GM12801 (cell line): ENCODE measurements at regions not wholly inside any gene's neighbourhood (a gene's known extent, or its start where the extent isn't known, plus 50 kb on each side); places are given as distances from the start of the nearest gene placed in this dataset.

ENCODE experiments used
- TF ChIP-seq, protein P1 (sequence below): IDR thresholded peaks from one replicate; pipeline ENCODE4 v1.5.1; 2011; ENCODE audit warnings: control low read depth; ENCODE audit not compliant: insufficient read length; ENCODE audit errors: extremely low read depth

DNA sequence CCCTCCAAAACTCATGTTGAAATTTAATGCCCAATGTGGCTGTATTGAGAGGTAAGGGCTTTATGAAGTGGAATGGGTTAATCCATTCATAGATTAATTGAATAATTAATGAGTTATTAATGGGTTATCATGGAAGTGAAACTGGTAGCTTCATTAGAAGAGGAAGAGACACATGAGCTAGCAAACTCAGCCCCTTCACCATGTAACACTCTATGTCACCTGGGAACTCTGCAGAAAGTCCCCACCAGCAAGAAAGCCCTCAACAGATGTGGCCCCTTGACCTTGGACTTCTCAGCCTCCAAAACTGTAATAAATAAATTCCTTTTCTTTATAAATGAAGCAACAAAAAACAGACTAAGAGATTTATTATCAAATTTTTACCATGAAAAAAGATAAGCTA is 223.5 kb downstream of the KLF12 start:
- TF ChIP-seq, protein P1, sequence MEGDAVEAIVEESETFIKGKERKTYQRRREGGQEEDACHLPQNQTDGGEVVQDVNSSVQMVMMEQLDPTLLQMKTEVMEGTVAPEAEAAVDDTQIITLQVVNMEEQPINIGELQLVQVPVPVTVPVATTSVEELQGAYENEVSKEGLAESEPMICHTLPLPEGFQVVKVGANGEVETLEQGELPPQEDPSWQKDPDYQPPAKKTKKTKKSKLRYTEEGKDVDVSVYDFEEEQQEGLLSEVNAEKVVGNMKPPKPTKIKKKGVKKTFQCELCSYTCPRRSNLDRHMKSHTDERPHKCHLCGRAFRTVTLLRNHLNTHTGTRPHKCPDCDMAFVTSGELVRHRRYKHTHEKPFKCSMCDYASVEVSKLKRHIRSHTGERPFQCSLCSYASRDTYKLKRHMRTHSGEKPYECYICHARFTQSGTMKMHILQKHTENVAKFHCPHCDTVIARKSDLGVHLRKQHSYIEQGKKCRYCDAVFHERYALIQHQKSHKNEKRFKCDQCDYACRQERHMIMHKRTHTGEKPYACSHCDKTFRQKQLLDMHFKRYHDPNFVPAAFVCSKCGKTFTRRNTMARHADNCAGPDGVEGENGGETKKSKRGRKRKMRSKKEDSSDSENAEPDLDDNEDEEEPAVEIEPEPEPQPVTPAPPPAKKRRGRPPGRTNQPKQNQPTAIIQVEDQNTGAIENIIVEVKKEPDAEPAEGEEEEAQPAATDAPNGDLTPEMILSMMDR, result no peak

DNA sequence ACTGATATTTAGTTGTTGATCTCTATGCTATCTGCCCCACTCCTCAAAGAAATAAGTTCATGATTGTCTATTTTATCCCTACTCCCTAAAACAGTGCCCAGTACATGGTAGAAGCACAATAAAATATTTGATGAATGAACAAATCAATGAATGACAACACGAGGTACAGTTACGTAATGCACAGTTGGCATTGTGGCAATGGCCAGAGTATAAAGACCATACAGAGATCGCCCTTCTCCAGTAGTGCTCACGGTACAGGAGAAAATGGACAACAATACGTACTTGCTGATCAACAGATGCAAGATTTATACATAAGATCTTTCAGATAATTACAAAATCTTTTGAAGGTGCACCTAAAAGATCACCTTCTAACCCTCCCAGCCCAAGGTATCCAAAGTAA is 225.4 kb downstream of the KLF12 start:
- TF ChIP-seq, protein P1, result no peak

DNA sequence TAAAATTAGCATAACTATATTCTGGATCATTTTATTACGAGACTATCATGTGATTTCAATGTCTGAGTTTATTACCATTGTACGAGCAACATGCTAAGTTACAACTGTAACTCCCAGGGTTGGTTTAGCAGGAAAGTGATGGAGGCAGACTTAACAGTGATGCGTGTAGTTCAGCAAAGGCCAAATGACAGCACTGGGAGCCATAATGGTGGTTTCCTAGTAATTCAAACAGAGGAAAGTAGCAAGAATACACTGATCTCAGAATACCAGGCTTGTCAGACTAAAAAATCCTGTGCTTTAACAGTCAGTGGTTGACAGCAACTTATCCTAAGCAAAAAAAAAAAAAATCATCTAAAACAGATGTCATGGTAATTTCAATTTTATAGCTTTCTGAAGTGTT is 229.6 kb downstream of the KLF12 start:
- TF ChIP-seq, protein P1, result no peak

DNA sequence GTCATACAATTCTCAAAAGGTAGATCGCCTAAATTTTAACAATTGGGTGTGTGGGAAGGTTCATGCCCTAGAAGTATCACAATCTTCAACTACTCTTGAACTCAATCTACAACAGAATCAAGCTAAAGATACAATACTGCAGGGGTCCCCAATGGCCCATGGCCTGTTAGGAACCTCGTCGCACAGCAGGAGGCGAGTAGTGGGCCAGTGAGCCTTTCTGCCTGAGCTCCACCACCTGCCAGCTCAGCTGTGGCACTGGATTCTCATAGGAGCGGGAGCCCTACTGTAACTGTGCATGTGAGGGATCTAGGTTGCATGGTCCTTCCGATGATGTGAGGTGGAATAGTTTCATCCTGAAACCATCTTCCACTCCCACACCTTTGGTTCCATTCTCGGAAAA is 230.6 kb downstream of the KLF12 start:
- TF ChIP-seq, protein P1, result no peak

DNA sequence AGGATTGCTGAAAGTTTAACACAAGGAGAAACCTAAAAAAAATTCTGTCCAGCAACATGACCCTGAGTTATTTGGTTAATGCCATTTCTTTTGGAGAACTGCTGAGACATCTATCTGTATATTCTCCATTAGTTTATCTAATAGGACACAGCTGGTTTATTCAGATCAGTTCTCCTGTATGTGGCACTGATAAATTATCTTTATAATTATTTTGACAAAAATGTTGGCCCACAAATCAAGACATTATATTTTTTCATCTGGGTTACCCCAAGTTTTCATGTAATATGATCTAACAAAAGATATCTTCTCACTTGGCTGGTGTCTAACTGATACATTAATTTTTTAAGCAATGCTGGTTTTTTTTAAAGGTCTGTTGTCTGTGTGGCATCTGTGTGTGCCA is 231.4 kb downstream of the KLF12 start:
- TF ChIP-seq, protein P1, result no peak

DNA sequence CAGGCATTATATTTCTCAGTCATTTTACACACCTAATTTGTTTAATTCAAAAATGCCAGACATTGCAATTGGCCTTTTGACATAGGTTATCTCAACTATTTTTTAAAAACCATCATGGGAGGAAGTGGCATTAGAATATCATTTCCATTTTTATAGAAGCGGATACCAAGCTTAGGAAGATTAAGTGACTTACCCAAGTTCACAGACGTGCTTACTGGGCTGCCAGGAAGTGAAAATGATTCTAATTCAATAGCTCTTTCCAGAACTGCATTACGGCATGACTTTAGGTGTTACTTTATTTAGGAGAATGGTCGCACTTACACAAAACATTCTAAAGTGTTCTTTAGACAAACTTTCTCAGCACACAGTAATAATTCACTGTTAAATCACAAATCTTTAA is 231.9 kb downstream of the KLF12 start:
- TF ChIP-seq, protein P1, result no peak

DNA sequence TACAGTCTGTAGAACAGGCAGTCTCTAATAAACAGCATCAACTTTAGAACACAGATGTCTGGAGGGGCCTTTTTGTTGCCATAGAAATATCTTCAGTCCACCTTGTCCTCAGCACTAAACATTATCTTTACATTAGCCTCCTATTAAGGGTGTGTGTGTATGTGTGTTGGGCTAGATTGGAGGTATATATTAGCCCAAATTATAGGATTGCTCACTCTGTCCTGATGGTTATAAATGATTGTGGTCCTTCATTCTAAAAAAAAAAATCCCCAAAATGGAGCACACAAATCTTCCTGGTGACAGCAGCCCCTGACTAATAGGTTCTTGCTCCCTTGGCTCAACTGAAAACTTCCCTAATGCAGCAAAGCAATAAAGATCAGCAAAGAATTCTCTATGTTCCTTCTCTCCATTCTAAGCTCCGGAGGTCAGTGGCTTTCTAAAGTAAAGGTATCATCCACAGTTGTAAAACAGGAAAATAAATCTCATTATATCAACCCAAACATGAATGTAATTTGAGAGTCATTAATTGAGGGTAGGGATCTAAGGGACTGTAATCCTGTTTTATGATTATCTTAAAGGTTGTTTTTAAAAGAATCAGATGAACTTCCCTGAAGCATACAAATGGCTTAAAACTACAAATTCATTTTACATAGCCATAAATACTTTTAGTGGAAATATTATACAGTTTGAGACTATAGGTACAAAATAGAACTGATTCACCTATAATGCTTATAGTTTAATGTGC is 232.7 kb downstream of the KLF12 start:
- TF ChIP-seq, protein P1, result no peak

DNA sequence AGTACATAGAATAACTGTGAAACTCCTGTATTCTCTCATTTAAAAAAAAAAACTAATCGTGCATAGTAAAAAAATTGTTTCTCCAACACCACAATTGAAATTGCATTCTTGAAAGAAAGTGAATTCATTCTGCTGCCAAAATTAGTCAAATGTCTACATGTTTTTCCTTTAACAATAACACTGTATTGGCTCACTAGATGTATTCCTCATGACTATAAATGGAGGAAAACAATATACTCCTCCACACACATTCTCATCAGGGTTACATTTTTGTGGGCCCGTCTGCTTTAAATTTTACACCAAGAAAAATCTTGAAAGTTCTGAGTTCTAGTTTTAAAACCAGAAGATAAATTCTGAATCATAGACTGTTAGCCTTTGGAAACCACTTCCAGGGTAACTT is 233.6 kb downstream of the KLF12 start:
- TF ChIP-seq, protein P1, result no peak
